ENCODE measurements at regions not wholly inside any gene's neighbourhood (a gene's known extent, or its start where the extent isn't known, plus 50 kb on each side); places are given as distances from the start of the nearest gene placed in this dataset.

GRCh38 chr6:1003394-1004160 is 308.3 kb upstream of the FOXQ1 start:
- Histone ChIP-seq H3K9me3 (ENCODE audit: control insufficient read depth in 3 of 3, low read length in 3 of 3) (no peaks in the 10 kb centered on the region), H3K4me3 (ENCODE audit: low read length in 3 of 3) (no peak overlapping the region), H3K27me3 (ENCODE audit: control insufficient read depth in 3 of 3, insufficient read depth in 3 of 3, low read length in 3 of 3) (peaks cover 0 to 3% (median 2%) of the 10 kb centered on the region in 3 donors), H3K9ac (ENCODE audit: low read depth in 1 of 3, low read length in 3 of 3) (no peak overlapping the region), H3K4me1 (ENCODE audit: control insufficient read depth in 3 of 3, insufficient read depth in 3 of 3, low read length in 3 of 3) (no peaks in the 10 kb centered on the region), H3K36me3 (ENCODE audit: control insufficient read depth in 3 of 3, insufficient read depth in 3 of 3, low read length in 3 of 3) (no peaks in the 10 kb centered on the region), H3K27ac (ENCODE audit: low read depth, low read length) (no peak overlapping the region)

DNA sequence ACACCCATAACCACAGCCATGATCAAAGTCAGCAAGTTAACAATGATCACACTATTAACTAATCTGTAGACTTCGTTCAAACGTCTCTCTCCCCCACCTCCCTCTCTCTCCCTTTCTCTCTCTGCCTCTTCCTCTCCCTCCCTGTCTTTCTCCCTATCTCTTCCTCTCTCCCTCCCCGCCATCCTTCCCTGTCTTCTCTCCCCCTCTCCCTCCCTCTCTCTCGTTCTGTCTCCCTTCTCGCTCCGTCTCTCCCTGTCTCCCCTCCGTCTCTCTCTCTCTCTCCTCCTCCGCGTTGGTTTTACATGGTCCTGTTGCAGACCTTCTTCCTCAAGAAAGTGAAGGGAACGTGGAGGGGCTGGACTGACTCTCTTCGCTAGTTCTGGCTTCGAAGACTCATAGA is 308.9 kb upstream of the FOXQ1 start:
- no peak overlapping the region for H3K9ac ChIP-seq (ENCODE audit: low read depth in 1 of 3, low read length in 3 of 3)
- peaks cover 0 to 3% (median 2%) of the 10 kb centered on the region in 3 donors for H3K27me3 ChIP-seq (ENCODE audit: control insufficient read depth in 3 of 3, insufficient read depth in 3 of 3, low read length in 3 of 3)
- H3K4me1 ChIP-seq (ENCODE audit: control insufficient read depth in 3 of 3, insufficient read depth in 3 of 3, low read length in 3 of 3) = no peaks in the 10 kb centered on the region
- no peak overlapping the region for H3K27ac ChIP-seq (ENCODE audit: low read depth, low read length)
- H3K36me3 ChIP-seq (ENCODE audit: control insufficient read depth in 3 of 3, insufficient read depth in 3 of 3, low read length in 3 of 3) = no peaks in the 10 kb centered on the region
- no peak overlapping the region for H3K4me3 ChIP-seq (ENCODE audit: low read length in 3 of 3)
- H3K9me3 ChIP-seq (ENCODE audit: control insufficient read depth in 3 of 3, low read length in 3 of 3) = no peaks in the 10 kb centered on the region

- Histone ChIP-seq H3K9me3 (ENCODE audit: control insufficient read depth in 3 of 3, low read length in 3 of 3) (no peaks in the 10 kb centered on the region), H3K4me1 (ENCODE audit: control insufficient read depth in 3 of 3, insufficient read depth in 3 of 3, low read length in 3 of 3) (no peaks in the 10 kb centered on the region), H3K27ac (ENCODE audit: low read depth, low read length) (no peak overlapping the region), H3K9ac (ENCODE audit: low read depth in 1 of 3, low read length in 3 of 3) (no peak overlapping the region), H3K36me3 (ENCODE audit: control insufficient read depth in 3 of 3, insufficient read depth in 3 of 3, low read length in 3 of 3) (no peaks in the 10 kb centered on the region), H3K4me3 (ENCODE audit: low read length in 3 of 3) (no peak overlapping the region), H3K27me3 (ENCODE audit: control insufficient read depth in 3 of 3, insufficient read depth in 3 of 3, low read length in 3 of 3) (peaks cover 3 to 8% (median 4%) of the 10 kb centered on the region in 3 donors)
Measured at GRCh38 chr6:1001655-1002349, 308.9 kb upstream of the EXOC2 start.

- Histone ChIP-seq H3K4me3 (ENCODE audit: low read length in 3 of 3) (no peak overlapping the region), H3K27me3 (ENCODE audit: control insufficient read depth in 3 of 3, insufficient read depth in 3 of 3, low read length in 3 of 3) (peaks cover 9 to 24% (median 17%) of the 10 kb centered on the region in 3 donors)
Measured at GRCh38 chr6:999552-999951, 306.6 kb upstream of the EXOC2 start.

GRCh38 chr6:998551-998950 is 305.6 kb upstream of the EXOC2 start:
- H3K36me3 ChIP-seq (ENCODE audit: control insufficient read depth in 3 of 3, insufficient read depth in 3 of 3, low read length in 3 of 3) = no peaks in the 10 kb centered on the region
- peaks cover 9 to 24% (median 17%) of the 10 kb centered on the region in 3 donors for H3K27me3 ChIP-seq (ENCODE audit: control insufficient read depth in 3 of 3, insufficient read depth in 3 of 3, low read length in 3 of 3)
- H3K27ac ChIP-seq (ENCODE audit: low read depth, low read length) = no peak overlapping the region
- H3K9me3 ChIP-seq (ENCODE audit: control insufficient read depth in 3 of 3, low read length in 3 of 3) = no peaks in the 10 kb centered on the region
- H3K9ac ChIP-seq (ENCODE audit: low read depth in 1 of 3, low read length in 3 of 3) = no peak overlapping the region
- no peaks in the 10 kb centered on the region for H3K4me1 ChIP-seq (ENCODE audit: control insufficient read depth in 3 of 3, insufficient read depth in 3 of 3, low read length in 3 of 3)
- no peak overlapping the region for H3K4me3 ChIP-seq (ENCODE audit: low read length in 3 of 3)

More at GRCh38 chr6:999552-999951, 306.6 kb upstream of the EXOC2 start:
- H3K27ac ChIP-seq (ENCODE audit: low read depth, low read length) = no peak overlapping the region
- H3K9ac ChIP-seq (ENCODE audit: low read depth in 1 of 3, low read length in 3 of 3) = no peak overlapping the region
- no peaks in the 10 kb centered on the region for H3K9me3 ChIP-seq (ENCODE audit: control insufficient read depth in 3 of 3, low read length in 3 of 3)
- H3K36me3 ChIP-seq (ENCODE audit: control insufficient read depth in 3 of 3, insufficient read depth in 3 of 3, low read length in 3 of 3) = no peaks in the 10 kb centered on the region
- no peaks in the 10 kb centered on the region for H3K4me1 ChIP-seq (ENCODE audit: control insufficient read depth in 3 of 3, insufficient read depth in 3 of 3, low read length in 3 of 3)

DNA sequence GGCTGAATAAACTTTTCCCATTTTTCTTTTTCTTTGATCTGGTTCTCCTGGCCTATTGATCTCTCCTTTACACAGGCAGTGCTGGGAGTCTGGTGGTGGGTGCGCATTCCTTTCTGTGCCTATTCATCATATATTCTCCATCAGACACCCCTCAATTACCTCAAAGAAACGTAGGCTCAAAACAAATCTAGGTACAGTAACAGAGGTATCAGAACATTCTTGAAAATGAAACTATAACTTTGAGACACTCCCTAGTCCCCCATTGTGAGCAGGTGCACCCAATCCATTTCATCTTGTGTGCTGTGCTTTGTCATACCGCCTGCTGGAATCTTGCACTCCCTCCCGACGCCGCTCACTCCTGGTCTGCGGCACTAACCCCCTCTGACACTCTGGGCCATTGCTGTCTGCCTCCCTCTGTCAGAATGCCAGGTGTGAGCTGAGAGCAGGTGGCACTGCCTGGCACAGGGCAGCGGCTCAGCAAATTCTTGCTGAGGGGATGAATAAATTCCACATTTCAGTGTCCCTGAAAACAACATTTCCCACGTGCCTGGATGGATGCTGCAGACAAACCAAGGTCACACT is 303.4 kb upstream of the EXOC2 start:
- peaks cover 9 to 21% (median 17%) of the 10 kb centered on the region in 3 donors for H3K27me3 ChIP-seq (ENCODE audit: control insufficient read depth in 3 of 3, insufficient read depth in 3 of 3, low read length in 3 of 3)
- no peak overlapping the region for H3K9ac ChIP-seq (ENCODE audit: low read depth in 1 of 3, low read length in 3 of 3)
- no peak overlapping the region for H3K4me3 ChIP-seq (ENCODE audit: low read length in 3 of 3)
- H3K4me1 ChIP-seq (ENCODE audit: control insufficient read depth in 3 of 3, insufficient read depth in 3 of 3, low read length in 3 of 3) = no peaks in the 10 kb centered on the region
- H3K27ac ChIP-seq (ENCODE audit: low read depth, low read length) = no peak overlapping the region
- H3K9me3 ChIP-seq (ENCODE audit: control insufficient read depth in 3 of 3, low read length in 3 of 3) = no peaks in the 10 kb centered on the region
- H3K36me3 ChIP-seq (ENCODE audit: control insufficient read depth in 3 of 3, insufficient read depth in 3 of 3, low read length in 3 of 3) = no peaks in the 10 kb centered on the region

DNA sequence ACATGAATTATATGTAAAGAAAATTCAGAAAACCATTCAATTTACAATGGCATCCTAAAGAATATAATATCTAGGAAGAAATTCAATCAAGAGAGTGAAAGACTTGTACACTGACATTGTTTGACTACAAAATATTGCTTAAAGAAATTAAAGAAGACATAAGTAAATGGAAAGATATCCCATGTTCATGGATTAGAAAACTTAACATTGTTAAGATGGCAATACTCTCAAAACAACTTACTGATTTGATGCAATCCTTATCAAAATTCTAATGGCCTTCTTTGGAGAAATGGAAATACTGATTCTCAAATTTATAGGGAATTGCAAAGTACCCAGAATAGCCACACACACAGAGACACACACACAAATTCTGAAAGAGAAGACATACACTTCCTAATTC is 298.3 kb upstream of the EXOC2 start:
- Histone ChIP-seq H3K27ac (ENCODE audit: low read depth, low read length) (no peak overlapping the region), H3K9ac (ENCODE audit: low read depth in 1 of 3, low read length in 3 of 3) (no peak overlapping the region), H3K27me3 (ENCODE audit: control insufficient read depth in 3 of 3, insufficient read depth in 3 of 3, low read length in 3 of 3) (peaks cover 6 to 11% (median 8%) of the 10 kb centered on the region in 3 donors), H3K9me3 (ENCODE audit: control insufficient read depth in 3 of 3, low read length in 3 of 3) (peaks cover 0 to 3% (median 0%) of the 10 kb centered on the region in 3 donors), H3K4me3 (ENCODE audit: low read length in 3 of 3) (no peak overlapping the region), H3K4me1 (ENCODE audit: control insufficient read depth in 3 of 3, insufficient read depth in 3 of 3, low read length in 3 of 3) (no peaks in the 10 kb centered on the region), H3K36me3 (ENCODE audit: control insufficient read depth in 3 of 3, insufficient read depth in 3 of 3, low read length in 3 of 3) (no peaks in the 10 kb centered on the region)

- Histone ChIP-seq H3K4me3 (ENCODE audit: low read length in 3 of 3) (no peak overlapping the region), H3K4me1 (ENCODE audit: control insufficient read depth in 3 of 3, insufficient read depth in 3 of 3, low read length in 3 of 3) (no peaks in the 10 kb centered on the region), H3K9me3 (ENCODE audit: control insufficient read depth in 3 of 3, low read length in 3 of 3) (peaks cover 0 to 3% (median 0%) of the 10 kb centered on the region in 3 donors), H3K36me3 (ENCODE audit: control insufficient read depth in 3 of 3, insufficient read depth in 3 of 3, low read length in 3 of 3) (no peaks in the 10 kb centered on the region), H3K27ac (ENCODE audit: low read depth, low read length) (no peak overlapping the region), H3K9ac (ENCODE audit: low read depth in 1 of 3, low read length in 3 of 3) (no peak overlapping the region), H3K27me3 (ENCODE audit: control insufficient read depth in 3 of 3, insufficient read depth in 3 of 3, low read length in 3 of 3) (no peaks in the 10 kb centered on the region)
Measured at GRCh38 chr6:984031-984430, 291.1 kb upstream of the EXOC2 start.

GRCh38 chr6:978937-979685 is 286.2 kb upstream of the EXOC2 start:
- peaks cover 0 to 3% (median 0%) of the 10 kb centered on the region in 3 donors for H3K9me3 ChIP-seq (ENCODE audit: control insufficient read depth in 3 of 3, low read length in 3 of 3)
- no peak overlapping the region for H3K27ac ChIP-seq (ENCODE audit: low read depth, low read length)
- H3K36me3 ChIP-seq (ENCODE audit: control insufficient read depth in 3 of 3, insufficient read depth in 3 of 3, low read length in 3 of 3) = no peaks in the 10 kb centered on the region
- no peaks in the 10 kb centered on the region for H3K27me3 ChIP-seq (ENCODE audit: control insufficient read depth in 3 of 3, insufficient read depth in 3 of 3, low read length in 3 of 3)
- no peak overlapping the region for H3K4me3 ChIP-seq (ENCODE audit: low read length in 3 of 3)
- H3K4me1 ChIP-seq (ENCODE audit: control insufficient read depth in 3 of 3, insufficient read depth in 3 of 3, low read length in 3 of 3) = no peaks in the 10 kb centered on the region
- H3K9ac ChIP-seq (ENCODE audit: low read depth in 1 of 3, low read length in 3 of 3) = no peak overlapping the region

All from skeletal muscle tissue (tissue), 3 donors.